ACC112 (cell line): ENCODE measurements at regions not wholly inside any gene's neighbourhood (a gene's known extent, or its start where the extent isn't known, plus 50 kb on each side); places are given as distances from the start of the nearest gene placed in this dataset.

ENCODE experiments used
- H2AFZ ChIP-seq: fragments of 200-600 bp; sonication (generic); one replicate; pipeline ENCODE4 v1.6.0; 2017; ENCODE audit warnings: antibody characterized with exemption, low read length; ENCODE audit not compliant: unreplicated experiment
- H3K27ac ChIP-seq: fragments of 200-600 bp; sonication (generic); 2 replicates; pipeline ENCODE4 v1.5.1; 2014; ENCODE audit warnings: low read depth, mild to moderate bottlenecking, antibody characterized with exemption, low read length, moderate library complexity
- H3K27me3 ChIP-seq: fragments of 200-600 bp; sonication (generic); 2 replicates; pipeline ENCODE4 v1.6.1; 2014; ENCODE audit warnings: mild to moderate bottlenecking, antibody characterized with exemption, low read length, moderate library complexity, mixed read lengths; ENCODE audit not compliant: insufficient read depth
- H3K36me3 ChIP-seq: fragments of 200-600 bp; sonication (generic); 2 replicates; pipeline ENCODE4 v1.6.1; 2016; ENCODE audit warnings: mild to moderate bottlenecking, antibody characterized with exemption, low read length, moderate library complexity, mixed read lengths; ENCODE audit not compliant: insufficient read depth
- H3K4me1 ChIP-seq: fragments of 200-600 bp; sonication (generic); one replicate; pipeline ENCODE4 v1.6.1; 2016; ENCODE audit warnings: low read length, mixed read lengths; ENCODE audit not compliant: insufficient read depth, unreplicated experiment, control insufficient read depth
- H3K4me3 ChIP-seq: fragments of 200-600 bp; sonication (generic); 2 replicates; pipeline ENCODE4 v1.5.1; 2014; ENCODE audit warnings: mild to moderate bottlenecking, low read depth, low read length
- H3K79me2 ChIP-seq: fragments of 200-600 bp; sonication (generic); one replicate; pipeline ENCODE4 v1.6.0; 2016; ENCODE audit warnings: low read length; ENCODE audit not compliant: control insufficient read depth, unreplicated experiment, insufficient read depth

DNA sequence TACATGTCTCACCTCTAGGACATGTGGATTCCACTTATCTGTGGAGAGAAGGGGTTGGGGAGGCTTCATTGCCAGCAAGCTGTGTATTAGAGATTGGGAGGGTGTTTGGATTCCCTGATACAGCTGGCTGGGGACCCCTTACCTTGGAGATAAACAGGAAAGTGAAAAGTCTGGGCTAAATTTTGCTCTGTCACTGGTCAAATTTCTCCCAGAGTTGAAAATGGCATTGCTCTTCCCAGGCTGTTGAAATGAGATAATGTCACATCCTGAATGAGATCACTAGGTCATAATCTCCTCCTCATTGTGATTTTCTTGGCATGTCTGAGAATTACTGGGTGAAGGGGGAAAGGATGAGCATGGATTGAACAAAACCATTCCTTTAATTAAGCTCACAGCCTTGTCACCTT, 265.0 kb upstream of the PARD3B start:
- H3K36me3 ChIP-seq, result no peaks in the 10 kb centered on the region

DNA sequence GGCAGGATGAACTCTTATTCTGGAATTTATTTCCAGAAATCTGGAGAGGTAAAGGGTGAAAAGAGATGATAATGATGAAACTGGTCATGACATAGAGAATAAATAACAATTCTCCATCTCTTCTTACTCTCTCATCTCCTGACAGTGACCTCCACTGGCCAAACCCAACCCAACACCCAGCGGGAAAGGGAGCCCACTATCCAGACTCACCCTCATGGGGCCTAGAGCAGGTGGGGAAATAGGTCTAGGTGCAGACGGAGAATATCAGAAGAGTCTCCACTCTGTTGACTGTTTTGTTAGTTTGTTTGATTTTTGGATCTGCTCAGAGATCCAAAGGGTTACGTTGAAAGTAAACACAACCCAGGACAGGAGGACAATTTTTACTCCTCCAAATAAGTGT, 263.2 kb upstream of the PARD3B start:
- Histone ChIP-seq H3K27ac (no peak overlapping the region), H3K4me1 (no peaks in the 10 kb centered on the region), H3K36me3 (no peaks in the 10 kb centered on the region), H2AFZ (no peak overlapping the region), H3K4me3 (no peak overlapping the region), H3K79me2 (no peaks in the 10 kb centered on the region), H3K27me3 (peaks cover 15% of the 10 kb centered on the region)

More for the DNA sequence above, 265.0 kb upstream of the PARD3B start:
- H3K27ac ChIP-seq, result no peak overlapping the region
- H3K79me2 ChIP-seq, result no peaks in the 10 kb centered on the region
- H3K4me3 ChIP-seq, result no peak overlapping the region
- H3K4me1 ChIP-seq, result no peaks in the 10 kb centered on the region
- peaks cover 12% of the 10 kb centered on the region for H3K27me3 ChIP-seq
- no peak overlapping the region for H2AFZ ChIP-seq

DNA sequence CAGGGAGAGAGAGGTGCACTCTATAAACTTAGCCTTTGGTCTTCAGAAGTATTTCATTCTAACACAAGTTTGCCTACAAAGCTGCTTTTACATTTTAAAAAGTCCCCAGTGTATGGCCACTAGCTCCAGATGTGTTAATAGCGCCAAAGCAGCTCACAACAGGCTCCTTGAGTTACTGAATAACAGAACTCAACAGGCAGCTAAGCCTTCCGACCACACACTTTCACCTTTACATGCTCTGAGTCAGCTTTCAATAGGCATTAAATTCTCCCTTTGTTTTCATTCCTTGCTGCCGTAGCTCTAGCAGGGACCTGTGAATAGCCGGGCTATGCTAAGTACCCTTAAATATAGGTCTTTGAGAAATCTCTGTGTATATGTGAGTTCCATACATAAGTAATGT, 262.8 kb upstream of the PARD3B start:
- H3K27me3 ChIP-seq, result peaks cover 15% of the 10 kb centered on the region

DNA sequence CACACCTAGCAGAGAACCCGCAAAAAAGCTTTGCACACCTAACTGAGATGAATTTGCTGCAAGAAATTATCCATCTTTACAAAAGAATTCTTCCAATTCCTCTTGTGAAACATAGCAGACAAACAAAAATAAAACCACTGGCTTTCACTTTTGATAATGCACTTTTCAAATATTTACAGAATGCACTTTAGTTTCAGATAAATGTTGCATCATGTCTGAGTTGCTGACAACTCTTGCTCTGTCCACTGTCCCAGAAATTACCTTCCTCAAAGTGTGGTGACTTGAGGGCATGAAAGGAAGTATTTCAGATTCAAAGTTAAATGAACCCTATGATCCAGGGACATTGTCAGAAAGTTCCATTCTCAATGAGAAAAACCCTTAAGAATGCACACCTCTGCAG, 256.2 kb upstream of the PARD3B start:
- no peaks in the 10 kb centered on the region for H3K79me2 ChIP-seq
- peaks cover 31% of the 10 kb centered on the region; the same call in 1 of the 2 replicates for H3K27me3 ChIP-seq
- no peaks in the 10 kb centered on the region for H3K36me3 ChIP-seq
- H3K4me1 ChIP-seq, result no peaks in the 10 kb centered on the region
- H3K27ac ChIP-seq, result no peak overlapping the region
- H2AFZ ChIP-seq, result no peak overlapping the region
- H3K4me3 ChIP-seq, result no peak overlapping the region

More for the DNA sequence above, 262.8 kb upstream of the PARD3B start:
- H2AFZ ChIP-seq, result no peak overlapping the region
- H3K27ac ChIP-seq, result no peak overlapping the region
- no peaks in the 10 kb centered on the region for H3K36me3 ChIP-seq
- no peaks in the 10 kb centered on the region for H3K4me1 ChIP-seq
- H3K4me3 ChIP-seq, result no peak overlapping the region
- H3K79me2 ChIP-seq, result no peaks in the 10 kb centered on the region

GRCh38 chr2:204292439-204292838, 252.8 kb upstream of the PARD3B start:
- Histone ChIP-seq H3K36me3 (no peaks in the 10 kb centered on the region), H3K4me3 (no peak overlapping the region), H3K27me3 (peaks cover 42% of the 10 kb centered on the region; the same call in 1 of the 2 replicates), H2AFZ (no peak overlapping the region), H3K27ac (no peak overlapping the region), H3K4me1 (no peaks in the 10 kb centered on the region), H3K79me2 (no peaks in the 10 kb centered on the region)

DNA sequence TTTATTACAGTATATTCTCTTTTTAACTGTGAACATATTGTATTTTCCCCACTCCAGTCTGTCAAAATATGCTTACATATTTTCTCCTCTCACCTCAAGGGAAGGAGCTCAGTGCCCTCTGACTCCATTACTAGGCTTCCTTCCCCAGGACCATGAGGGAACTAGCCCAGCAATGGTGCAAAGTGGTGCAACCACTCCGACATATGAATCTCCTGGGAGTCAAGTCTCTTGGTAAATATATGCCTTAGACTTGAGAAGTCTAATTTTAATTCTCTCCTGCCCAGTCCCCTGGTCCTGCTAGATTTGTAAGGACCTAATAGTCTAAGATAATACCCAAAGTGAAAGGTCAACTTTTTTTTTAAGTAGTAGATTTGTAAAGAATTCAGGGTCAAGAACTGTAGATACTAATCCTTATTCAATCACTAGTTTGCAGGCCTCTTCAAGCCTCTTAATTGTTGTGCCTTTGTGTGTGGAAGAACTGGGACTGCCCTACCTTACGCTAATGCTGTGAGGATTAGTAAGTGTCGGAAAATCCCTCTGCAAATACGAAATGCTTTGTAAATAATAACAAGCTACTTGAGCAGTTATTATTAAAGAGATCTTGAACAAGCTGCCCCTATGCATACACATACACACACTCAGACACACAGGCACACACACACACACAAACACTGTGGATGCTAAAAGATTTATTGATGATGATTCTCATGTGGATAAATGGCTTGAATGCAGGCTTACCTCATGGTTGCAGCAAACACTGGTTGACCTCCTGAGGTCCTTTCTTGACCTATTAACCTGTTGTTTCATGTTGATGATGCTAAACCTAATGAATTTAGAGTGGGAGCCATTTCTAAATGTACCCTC, 251.2 kb upstream of the PARD3B start:
- H3K4me1 ChIP-seq, result no peaks in the 10 kb centered on the region
- H3K4me3 ChIP-seq, result no peak overlapping the region
- H3K27me3 ChIP-seq, result peaks cover 34% of the 10 kb centered on the region; the same call in 1 of the 2 replicates
- no peaks in the 10 kb centered on the region for H3K36me3 ChIP-seq
- H2AFZ ChIP-seq, result no peak overlapping the region
- no peaks in the 10 kb centered on the region for H3K79me2 ChIP-seq
- H3K27ac ChIP-seq, result no peak overlapping the region

DNA sequence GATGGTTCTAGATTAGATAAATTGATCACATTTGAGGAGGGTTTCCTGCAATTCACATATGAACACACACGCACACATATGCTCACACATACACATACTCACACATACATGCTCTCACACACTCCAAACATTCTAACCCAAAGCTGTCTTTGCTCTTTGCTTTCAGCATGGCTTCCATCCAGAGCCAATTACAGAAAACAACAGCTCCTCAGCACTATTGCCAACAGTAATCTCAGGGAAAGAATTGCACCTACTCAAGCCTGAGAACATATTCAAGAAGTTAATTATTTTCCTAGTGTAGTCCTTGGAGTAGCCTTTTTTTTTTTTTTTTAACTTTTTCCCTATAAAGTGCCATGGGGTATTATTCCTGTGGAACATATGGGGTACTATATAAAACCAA, 246.9 kb upstream of the PARD3B start:
- H2AFZ ChIP-seq, result no peak overlapping the region
- no peaks in the 10 kb centered on the region for H3K79me2 ChIP-seq
- H3K27me3 ChIP-seq, result peaks cover 17% of the 10 kb centered on the region; the same call in 1 of the 2 replicates
- no peak overlapping the region for H3K27ac ChIP-seq
- no peaks in the 10 kb centered on the region for H3K36me3 ChIP-seq
- no peak overlapping the region for H3K4me3 ChIP-seq
- H3K4me1 ChIP-seq, result no peaks in the 10 kb centered on the region

DNA sequence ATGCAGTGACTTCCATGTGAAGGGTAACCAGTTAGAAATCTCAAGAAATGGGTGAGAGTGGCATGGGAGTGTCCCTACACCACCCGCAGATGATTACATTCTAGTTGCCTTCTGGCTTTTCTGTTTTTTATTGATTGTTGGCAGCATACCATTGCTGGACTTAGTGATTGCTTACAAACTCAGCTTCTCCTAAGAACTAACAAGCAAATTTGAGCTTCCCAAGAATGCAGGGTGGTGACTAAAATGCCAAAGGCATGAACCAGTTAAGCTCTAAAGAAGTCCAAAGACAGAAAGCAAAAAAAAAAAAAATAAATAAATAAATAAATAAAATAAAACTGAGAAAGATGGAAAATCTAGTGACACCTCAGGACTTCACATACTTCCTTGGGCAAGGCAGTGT, 245.5 kb upstream of the PARD3B start:
- Histone ChIP-seq H3K27me3 (peaks cover 12% of the 10 kb centered on the region; the same call in 1 of the 2 replicates), H3K27ac (no peak overlapping the region), H2AFZ (no peak overlapping the region), H3K79me2 (no peaks in the 10 kb centered on the region), H3K4me3 (no peak overlapping the region), H3K4me1 (no peaks in the 10 kb centered on the region), H3K36me3 (no peaks in the 10 kb centered on the region)

GRCh38 chr2:204306667-204307066, 238.6 kb upstream of the PARD3B start:
- Histone ChIP-seq H2AFZ (no peak overlapping the region), H3K4me1 (no peaks in the 10 kb centered on the region), H3K4me3 (no peak overlapping the region), H3K36me3 (no peaks in the 10 kb centered on the region), H3K79me2 (no peaks in the 10 kb centered on the region), H3K27ac (no peak overlapping the region), H3K27me3 (0 out of 2 replicates have a peak, but pooled peaks cover 3% of the 10 kb centered on the region)

- Histone ChIP-seq H3K36me3 (no peaks in the 10 kb centered on the region), H3K4me1 (no peaks in the 10 kb centered on the region), H3K27ac (no peak overlapping the region), H3K27me3 (0 out of 2 replicates have a peak, but pooled peaks cover 3% of the 10 kb centered on the region), H2AFZ (no peak overlapping the region), H3K79me2 (no peaks in the 10 kb centered on the region), H3K4me3 (no peak overlapping the region)
Observed at GRCh38 chr2:204312105-204312504, 233.2 kb upstream of the PARD3B start.

GRCh38 chr2:204313256-204313655, 232.0 kb upstream of the PARD3B start:
- no peaks in the 10 kb centered on the region for H3K36me3 ChIP-seq
- no peak overlapping the region for H3K27ac ChIP-seq
- no peaks in the 10 kb centered on the region for H3K79me2 ChIP-seq
- H3K27me3 ChIP-seq, result 0 out of 2 replicates have a peak, but pooled peaks cover 3% of the 10 kb centered on the region
- H3K4me3 ChIP-seq, result no peak overlapping the region
- H2AFZ ChIP-seq, result no peak overlapping the region
- no peaks in the 10 kb centered on the region for H3K4me1 ChIP-seq
